MCF 10A (cell line): ENCODE measurements at regions not wholly inside any gene's neighbourhood (a gene's known extent, or its start where the extent isn't known, plus 50 kb on each side); places are given as distances from the start of the nearest gene placed in this dataset.

Source experiments
- BruUV-seq: library from RNA; stranded (reverse); fragments of 400-500 nt; replicated peaks from 2 replicates; lab custom pipeline; 2021; lab: Mats Ljungman, UMichigan
- CTCF ChIA-PET: fragments of 300-600 bp; sonication (Branson Sonifier 250); formaldehyde crosslinking; extraction: SDS; loops from one replicate; lab custom pipeline; 2021; ENCODE audit warnings: antibody characterized with exemption, inconsistent platforms; lab: Yijun Ruan, JAX
- POLR2A ChIA-PET: fragments of 300-600, 350-650 bp; sonication (Branson Sonifier 250); formaldehyde crosslinking; extraction: SDS; loops from one replicate; lab custom pipeline; 2020; ENCODE audit warnings: antibody characterized with exemption, inconsistent platforms; lab: Yijun Ruan, JAX
- DNase-seq: peaks from one replicate; pipeline ENCODE4 v3.0.0-alpha.2; 2018; ENCODE audit not compliant: unreplicated experiment
- H3K27ac Mint-ChIP-seq: one replicate; pipeline ENCODE4 v1.8.0; 2022; ENCODE audit warnings: mild to moderate bottlenecking, low read depth, mixed read lengths; ENCODE audit not compliant: unreplicated experiment
- H3K27me3 Mint-ChIP-seq: one replicate; pipeline ENCODE4 v1.8.0; 2022; ENCODE audit warnings: mixed read lengths; ENCODE audit not compliant: insufficient read depth, unreplicated experiment
- H3K36me3 Mint-ChIP-seq: one replicate; pipeline ENCODE4 v1.8.0; 2022; ENCODE audit warnings: mild to moderate bottlenecking, moderate library complexity, mixed read lengths; ENCODE audit not compliant: insufficient read depth, unreplicated experiment
- H3K4me1 Mint-ChIP-seq: one replicate; pipeline ENCODE4 v1.8.0; 2022; ENCODE audit warnings: mixed read lengths; ENCODE audit not compliant: insufficient read depth, unreplicated experiment
- H3K4me3 Mint-ChIP-seq: one replicate; pipeline ENCODE4 v1.8.0; 2022; ENCODE audit warnings: mild to moderate bottlenecking, moderate library complexity, mixed read lengths; ENCODE audit not compliant: unreplicated experiment
- H3K9me3 Mint-ChIP-seq: one replicate; pipeline ENCODE4 v1.8.0; 2022; ENCODE audit warnings: mixed read lengths; ENCODE audit not compliant: unreplicated experiment
- CTCF ChIP-seq: fragments of 200-600 bp; IDR thresholded peaks from one replicate; pipeline ENCODE4 v1.8.0; 2022; ENCODE audit warnings: antibody characterized with exemption, mild to moderate bottlenecking; ENCODE audit not compliant: unreplicated experiment
- intact Hi-C: fragments of 100-400 bp; cut with micrococcal nuclease; formaldehyde crosslinking; loops from 2 replicates; pipeline ENCODE4 v1.14.1; 2022

DNA sequence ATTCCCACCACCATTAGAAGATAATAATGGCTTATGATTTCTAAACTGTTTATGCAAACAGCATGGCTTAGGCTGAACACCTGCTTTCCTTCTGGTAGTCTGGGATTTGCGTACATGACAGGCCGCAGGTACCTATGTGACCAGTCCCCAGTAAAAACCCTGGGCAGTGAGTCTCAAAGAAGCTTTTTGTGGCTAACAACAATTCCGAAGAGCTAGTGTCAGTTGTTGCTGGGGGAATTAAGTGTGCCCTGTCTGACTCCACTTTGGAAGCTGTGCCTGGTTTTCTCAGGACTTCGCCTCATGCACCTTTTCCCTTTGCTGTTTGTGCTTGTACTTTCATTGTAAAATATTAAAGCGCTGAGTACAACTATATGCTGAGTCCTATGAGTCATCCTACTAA, 250.2 kb upstream of the MIR17HG start:
- CTCF ChIA-PET = no interaction called here
- intact Hi-C loops = no loop called here
- H3K36me3 Mint-ChIP-seq = no peaks in the 10 kb centered on the region
- no TSS peak for BruUV-seq
- no peaks in the 10 kb centered on the region for H3K4me1 Mint-ChIP-seq
- no peak overlapping the region for H3K27ac Mint-ChIP-seq
- peaks cover 88% of the 10 kb centered on the region for H3K27me3 Mint-ChIP-seq
- POLR2A ChIA-PET = no interaction called here
- no peaks in the 10 kb centered on the region for H3K9me3 Mint-ChIP-seq
- TF ChIP-seq CTCF = no peak
- DNase-seq = no peak
- no peak overlapping the region for H3K4me3 Mint-ChIP-seq

DNA sequence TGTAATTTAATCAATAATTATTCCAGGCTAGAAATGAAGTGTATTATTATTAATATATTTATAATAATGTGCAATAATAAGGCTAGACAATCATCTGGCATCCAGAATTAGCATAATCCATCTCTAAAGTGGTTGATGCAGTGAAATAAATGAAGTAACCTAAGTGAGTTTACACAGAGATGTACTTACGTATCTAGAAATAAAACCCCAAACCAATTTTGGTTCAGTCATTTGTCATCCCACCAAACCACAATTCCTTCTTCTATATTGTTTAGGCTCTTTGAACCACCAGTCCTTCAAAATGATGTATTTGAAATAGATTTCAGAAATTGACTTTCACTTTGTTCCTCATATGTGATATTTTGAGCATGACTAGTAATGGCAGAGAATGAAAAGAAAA, 247.6 kb upstream of the MIR17HG start:
- ChIA-PET POLR2A (no interaction called here), CTCF (no interaction called here)
- TF ChIP-seq CTCF = no peak
- intact Hi-C loops = no loop called here
- H3K36me3 Mint-ChIP-seq = no peaks in the 10 kb centered on the region
- H3K4me1 Mint-ChIP-seq = peaks cover 5% of the 10 kb centered on the region
- peaks cover 88% of the 10 kb centered on the region for H3K27me3 Mint-ChIP-seq
- no peak overlapping the region for H3K27ac Mint-ChIP-seq
- no peaks in the 10 kb centered on the region for H3K9me3 Mint-ChIP-seq
- DNase-seq = no peak
- H3K4me3 Mint-ChIP-seq = no peak overlapping the region
- no TSS peak for BruUV-seq

DNA sequence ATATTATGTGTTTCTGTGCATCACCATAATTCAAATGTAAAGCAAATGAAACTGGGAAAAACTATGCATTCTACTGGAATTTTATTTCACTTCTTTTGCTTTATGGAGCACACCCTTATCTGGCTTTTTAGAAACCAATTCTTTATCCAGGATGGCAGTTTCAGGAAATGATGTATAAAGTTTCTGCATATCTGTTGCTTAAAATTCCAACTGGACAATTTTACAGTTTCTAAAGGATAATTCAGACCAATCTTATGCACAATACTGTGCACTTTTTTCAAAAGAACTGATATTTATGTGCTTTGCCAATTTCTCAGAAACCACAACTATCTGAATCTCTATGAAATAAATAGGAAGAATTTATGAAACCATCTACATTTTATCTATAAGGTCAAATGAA, 246.5 kb upstream of the MIR17HG start:
- Mint-ChIP-seq H3K4me1 (peaks cover 5% of the 10 kb centered on the region), H3K27me3 (peaks cover 91% of the 10 kb centered on the region), H3K9me3 (no peaks in the 10 kb centered on the region), H3K36me3 (no peaks in the 10 kb centered on the region), H3K4me3 (no peak overlapping the region), H3K27ac (no peak overlapping the region)
- ChIA-PET CTCF (interaction anchor here (0.6 kb wide), 1 partner anchor 43 kb away, joined by 3 read pairs; no protein-coding TSS in a partner anchor), POLR2A (no interaction called here)
- intact Hi-C loops = no loop called here
- no peak for DNase-seq
- TF ChIP-seq CTCF = no peak
- BruUV-seq = no TSS peak

GRCh38 chr13:91101381-91101780, 246.1 kb upstream of the MIR17HG start:
- H3K27me3 Mint-ChIP-seq = peaks cover 87% of the 10 kb centered on the region
- no TSS peak for BruUV-seq
- TF ChIP-seq CTCF = no peak
- ChIA-PET CTCF (interaction anchor here (0.6 kb wide), 1 partner anchor 43 kb away, joined by 3 read pairs; no protein-coding TSS in a partner anchor), POLR2A (no interaction called here)
- H3K4me3 Mint-ChIP-seq = no peak overlapping the region
- no peak overlapping the region for H3K27ac Mint-ChIP-seq
- no peaks in the 10 kb centered on the region for H3K36me3 Mint-ChIP-seq
- H3K4me1 Mint-ChIP-seq = peaks cover 5% of the 10 kb centered on the region
- DNase-seq = no peak
- no peaks in the 10 kb centered on the region for H3K9me3 Mint-ChIP-seq
- intact Hi-C loops = no loop called here
